WERI-Rb-1 (cell line): ENCODE measurements at regions not wholly inside any gene's neighbourhood (a gene's known extent, or its start where the extent isn't known, plus 50 kb on each side); places are given as distances from the start of the nearest gene placed in this dataset.

ENCODE experiments used
- DNase-seq: peaks from one replicate; pipeline ENCODE4 v3.0.0-alpha.2; 2020
- H3K27ac ChIP-seq: fragments of 250-450 bp; sonication (Bioruptor Pico); 2 replicates; pipeline ENCODE4 v1.5.1; 2020; ENCODE audit warnings: mild to moderate bottlenecking, moderate library complexity
- H3K27me3 ChIP-seq: fragments of 250-450 bp; sonication (Bioruptor Pico); 2 replicates; pipeline ENCODE4 v1.5.1; 2021; ENCODE audit warnings: mild to moderate bottlenecking, low read depth, moderate library complexity; ENCODE audit not compliant: insufficient read depth, severe bottlenecking
- H3K36me3 ChIP-seq: fragments of 250-450 bp; sonication (Bioruptor Pico); 2 replicates; pipeline ENCODE4 v1.5.1; 2020; ENCODE audit warnings: mild to moderate bottlenecking, moderate library complexity
- H3K4me3 ChIP-seq: 2 replicates; pipeline ENCODE4 v1.5.1; 2011; ENCODE audit warnings: low read depth, mild to moderate bottlenecking, control low read depth, low read length
- H3K9me3 ChIP-seq: fragments of 250-450 bp; sonication (Bioruptor Pico); 2 replicates; pipeline ENCODE4 v1.5.1; 2021; ENCODE audit warnings: mild to moderate bottlenecking, moderate library complexity; ENCODE audit not compliant: severe bottlenecking
- TF ChIP-seq, protein P1 (sequence below): IDR thresholded peaks from 2 replicates; pipeline ENCODE4 v1.5.1; 2011; ENCODE audit warnings: low read depth, mild to moderate bottlenecking, control low read depth, inconsistent platforms, low read length

DNA sequence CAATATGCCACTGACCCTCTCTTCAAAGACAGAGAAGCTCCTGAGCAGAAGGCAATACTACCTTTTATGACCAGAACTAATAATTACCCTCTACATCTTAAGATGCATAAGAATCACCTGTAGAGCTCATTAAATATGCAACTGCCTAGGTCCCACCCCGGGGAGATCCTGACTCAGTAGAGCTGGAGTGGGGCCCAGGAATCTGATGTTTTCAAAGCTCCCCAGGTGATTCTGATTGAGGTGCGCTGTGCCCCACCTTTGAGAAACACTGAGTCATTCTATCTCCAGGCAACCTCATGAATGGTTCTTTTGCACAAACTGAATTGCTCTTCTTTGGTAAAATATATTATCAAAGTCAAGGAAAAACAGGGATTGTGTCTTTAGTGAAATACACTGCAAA lies 149.3 kb upstream of the BMP4 start:
- TF ChIP-seq, protein P1, sequence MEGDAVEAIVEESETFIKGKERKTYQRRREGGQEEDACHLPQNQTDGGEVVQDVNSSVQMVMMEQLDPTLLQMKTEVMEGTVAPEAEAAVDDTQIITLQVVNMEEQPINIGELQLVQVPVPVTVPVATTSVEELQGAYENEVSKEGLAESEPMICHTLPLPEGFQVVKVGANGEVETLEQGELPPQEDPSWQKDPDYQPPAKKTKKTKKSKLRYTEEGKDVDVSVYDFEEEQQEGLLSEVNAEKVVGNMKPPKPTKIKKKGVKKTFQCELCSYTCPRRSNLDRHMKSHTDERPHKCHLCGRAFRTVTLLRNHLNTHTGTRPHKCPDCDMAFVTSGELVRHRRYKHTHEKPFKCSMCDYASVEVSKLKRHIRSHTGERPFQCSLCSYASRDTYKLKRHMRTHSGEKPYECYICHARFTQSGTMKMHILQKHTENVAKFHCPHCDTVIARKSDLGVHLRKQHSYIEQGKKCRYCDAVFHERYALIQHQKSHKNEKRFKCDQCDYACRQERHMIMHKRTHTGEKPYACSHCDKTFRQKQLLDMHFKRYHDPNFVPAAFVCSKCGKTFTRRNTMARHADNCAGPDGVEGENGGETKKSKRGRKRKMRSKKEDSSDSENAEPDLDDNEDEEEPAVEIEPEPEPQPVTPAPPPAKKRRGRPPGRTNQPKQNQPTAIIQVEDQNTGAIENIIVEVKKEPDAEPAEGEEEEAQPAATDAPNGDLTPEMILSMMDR: no peak
- no peak for DNase-seq
- no peaks in the 10 kb centered on the region for H3K36me3 ChIP-seq
- H3K4me3 ChIP-seq: no peak overlapping the region
- peaks cover 56% of the 10 kb centered on the region for H3K27me3 ChIP-seq
- H3K27ac ChIP-seq: no peak overlapping the region
- H3K9me3 ChIP-seq: no peaks in the 10 kb centered on the region

DNA sequence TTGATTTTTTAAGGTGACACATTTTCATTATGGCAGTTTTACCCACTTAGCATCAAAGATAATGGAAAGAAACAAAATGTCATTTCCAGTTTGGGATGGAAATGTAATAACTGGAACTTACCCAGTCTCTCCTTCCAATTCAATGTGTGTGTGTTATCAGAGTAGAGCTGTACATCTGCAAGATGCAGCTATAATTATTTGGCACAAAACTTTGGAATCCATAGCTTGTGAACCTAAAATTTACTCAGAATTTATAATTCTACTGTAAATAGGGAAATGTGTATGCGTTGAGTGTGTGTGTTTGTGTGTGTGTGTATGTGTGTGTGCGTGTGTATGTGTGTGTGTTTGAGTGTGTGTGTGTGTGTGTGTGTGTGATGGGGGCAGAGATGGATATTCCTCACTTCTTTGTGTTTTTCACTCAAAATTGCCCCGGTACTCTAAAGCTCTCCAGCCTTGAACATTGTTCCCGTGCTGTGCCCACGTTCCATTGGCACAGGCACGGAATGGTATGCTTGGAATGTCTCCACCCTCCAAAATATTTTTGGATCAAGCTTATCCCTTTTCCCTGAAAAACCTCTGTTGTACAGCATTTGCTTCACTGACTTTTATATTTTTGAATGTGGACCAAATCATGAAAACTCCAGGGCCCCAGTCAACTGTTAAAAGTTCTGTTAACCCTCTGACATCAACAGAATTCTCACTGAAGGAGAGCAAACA lies 150.2 kb upstream of the BMP4 start:
- DNase-seq: no peak

DNA sequence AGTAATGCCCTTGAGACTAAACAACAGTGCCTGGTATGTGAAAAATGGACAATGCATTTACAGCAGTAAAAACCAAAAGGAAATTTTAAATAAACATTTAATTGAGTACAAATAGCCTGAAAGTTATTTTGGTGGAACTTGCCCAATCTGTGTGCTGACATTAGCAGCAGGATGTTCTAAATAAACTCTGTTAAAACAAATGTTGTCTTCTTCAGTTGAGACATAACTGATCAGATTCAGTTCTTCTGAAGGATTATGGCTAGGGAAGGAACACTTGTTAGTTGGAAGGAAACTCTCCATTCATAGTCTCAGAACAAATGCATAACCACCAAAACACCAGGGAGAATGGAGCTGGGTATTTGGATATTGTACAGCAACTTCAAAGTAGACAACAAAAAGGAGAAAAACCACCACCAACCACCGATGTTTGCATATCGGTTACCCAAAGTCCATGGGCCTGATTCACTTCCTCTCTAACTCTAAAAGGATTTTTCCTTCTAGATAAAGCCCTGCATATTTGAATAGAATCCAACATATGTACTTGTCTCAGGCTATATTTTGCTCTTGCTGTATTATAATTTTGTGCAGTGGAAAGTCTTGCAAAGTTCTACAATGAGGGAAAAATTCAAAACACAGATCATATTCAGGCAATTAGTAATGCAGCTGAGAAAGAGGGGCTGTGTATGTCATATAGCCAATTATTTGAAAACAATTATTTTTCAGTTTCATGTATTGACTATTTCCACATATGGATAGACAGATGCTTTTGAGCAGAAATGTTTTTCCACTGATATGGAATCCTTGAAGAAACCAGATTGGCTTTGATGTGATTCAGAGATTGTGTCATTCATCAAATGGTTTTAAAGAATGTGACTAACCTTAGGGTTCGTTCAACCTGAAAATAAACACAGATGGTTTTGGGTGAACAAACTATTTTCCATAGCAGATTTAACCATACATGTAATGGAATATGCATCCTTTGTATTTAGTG lies 152.2 kb upstream of the BMP4 start:
- DNase-seq: no peak
- Histone ChIP-seq H3K27ac (no peak overlapping the region), H3K36me3 (no peaks in the 10 kb centered on the region), H3K4me3 (no peak overlapping the region), H3K27me3 (peaks cover 36% of the 10 kb centered on the region), H3K9me3 (no peaks in the 10 kb centered on the region)
- TF ChIP-seq, protein P1: no peak

More for the DNA sequence above, 150.2 kb upstream of the BMP4 start:
- Histone ChIP-seq H3K27ac (no peak overlapping the region), H3K9me3 (no peaks in the 10 kb centered on the region), H3K27me3 (peaks cover 47% of the 10 kb centered on the region), H3K4me3 (no peak overlapping the region), H3K36me3 (no peaks in the 10 kb centered on the region)
- TF ChIP-seq, protein P1: no peak

DNA sequence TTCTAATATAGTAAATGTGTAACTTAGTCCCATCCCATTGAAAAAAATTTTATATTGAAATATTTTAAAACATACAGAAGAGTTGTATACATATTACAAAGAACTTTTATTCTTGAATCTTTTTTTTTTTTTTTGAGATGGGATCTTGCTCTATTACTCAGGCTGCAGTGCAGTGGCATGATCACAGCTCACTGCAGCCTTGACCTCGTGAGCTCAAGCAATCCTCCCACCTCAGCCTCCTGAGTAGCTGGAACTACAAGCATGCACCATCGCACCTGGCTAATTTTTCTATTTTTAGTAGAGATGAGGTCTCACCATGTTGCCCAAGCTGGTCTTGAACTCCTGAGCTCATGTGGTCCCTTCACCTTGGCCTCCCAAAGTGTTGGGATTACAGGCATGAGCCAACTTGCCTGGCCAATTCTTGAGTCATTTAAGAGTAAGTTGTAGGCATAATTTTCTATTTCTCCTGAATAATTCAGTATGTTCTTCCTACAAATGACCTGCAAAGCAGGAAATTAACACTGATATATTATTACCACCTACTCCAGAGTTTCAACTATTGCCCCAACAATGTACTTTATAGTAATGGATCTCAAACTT lies 153.0 kb upstream of the BMP4 start:
- H3K9me3 ChIP-seq: no peaks in the 10 kb centered on the region
- TF ChIP-seq, protein P1: no peak
- H3K27ac ChIP-seq: no peak overlapping the region
- no peak overlapping the region for H3K4me3 ChIP-seq
- peaks cover 36% of the 10 kb centered on the region for H3K27me3 ChIP-seq
- DNase-seq: no peak
- H3K36me3 ChIP-seq: no peaks in the 10 kb centered on the region

DNA sequence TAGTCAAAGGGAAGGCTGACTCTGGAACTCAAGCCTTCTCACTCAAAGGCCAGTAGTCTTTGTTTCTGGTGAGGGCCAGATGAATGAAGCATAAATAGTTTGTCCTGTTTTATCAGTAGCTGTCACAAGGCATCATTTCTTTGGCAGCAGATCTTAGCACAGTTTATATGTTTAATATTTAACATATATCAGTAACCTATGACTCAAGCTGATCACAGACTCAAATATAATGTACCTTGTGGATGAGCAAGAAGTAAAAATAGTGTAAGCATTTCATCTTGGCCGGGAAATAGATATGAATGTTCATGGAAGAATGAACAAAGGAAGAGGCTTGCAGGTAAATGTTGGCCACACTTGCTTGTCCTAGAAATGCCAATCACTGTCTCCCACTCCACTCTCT lies 158.3 kb upstream of the BMP4 start:
- H3K4me3 ChIP-seq: no peak overlapping the region
- peaks cover 36% of the 10 kb centered on the region for H3K27me3 ChIP-seq
- no peak for DNase-seq
- H3K9me3 ChIP-seq: no peaks in the 10 kb centered on the region
- TF ChIP-seq, protein P1: no peak
- no peak overlapping the region for H3K27ac ChIP-seq
- no peaks in the 10 kb centered on the region for H3K36me3 ChIP-seq
